Gastrocnemius medialis (tissue), 4 donors: ENCODE measurements at regions not wholly inside any gene's neighbourhood (a gene's known extent, or its start where the extent isn't known, plus 50 kb on each side); places are given as distances from the start of the nearest gene placed in this dataset.

Experiments used
- ATAC-seq, 2 donors: fragments of 150-250 bp; one replicate each; pipeline ENCODE4 v1.9.1; 2016
- DNase-seq, 2 donors: peaks; one replicate each; pipeline ENCODE4 v3.0.0-alpha.2; 2019
- H3K27ac ChIP-seq, 4 donors: fragments of 200-600 bp; sonication (generic); 1 replicate in 1 of 4; 2 replicates in 3 of 4; pipeline ENCODE4 v1.5.1; 2016 to 2018; ENCODE audit warnings: mild to moderate bottlenecking in 2 of 4, moderate library complexity in 1 of 4
- H3K27me3 ChIP-seq, 3 donors: fragments of 200-600 bp; sonication (generic) in 2 of 3; 1 replicate in 1 of 3; 2 replicates in 2 of 3; pipeline versions ENCODE4 v1.5.1 to v1.6.0; 2016 to 2019; ENCODE audit warnings: mild to moderate bottlenecking in 1 of 3, moderate library complexity in 1 of 3
- H3K36me3 ChIP-seq, 2 donors: fragments of 200-600 bp; sonication (generic) in 1 of 2; one replicate each; pipeline ENCODE4 v1.5.1; 2017 to 2018
- H3K4me1 ChIP-seq, 2 donors: fragments of 200-600 bp; sonication (generic) in 1 of 2; one replicate each; pipeline ENCODE4 v1.5.1; 2016 to 2017; ENCODE audit warnings: mild to moderate bottlenecking in 2 of 2
- H3K4me3 ChIP-seq, 4 donors: fragments of 200-600 bp; sonication (generic) in 3 of 4; 1 replicate in 1 of 4; 2 replicates in 3 of 4; pipeline ENCODE4 v1.5.1; 2016 to 2019; ENCODE audit warnings: mild to moderate bottlenecking in 2 of 4
- H3K9me3 ChIP-seq, 3 donors: fragments of 200-600 bp; sonication (generic) in 2 of 3; 1 replicate in 1 of 3; 2 replicates in 2 of 3; pipeline ENCODE4 v1.5.1; 2016 to 2019
- CTCF ChIP-seq, 5 experiments: fragments of 450-650 bp in 3 of 5; fragments of 200-600 bp in 2 of 5; sonication (generic) in 2 of 5; IDR thresholded peaks in 4 of 5; conservative IDR thresholded peaks in 1 of 5; 1 replicate in 4 of 5; 2 replicates in 1 of 5; pipeline ENCODE4 v1.5.1; 2016 to 2019; ENCODE audit warnings: antibody characterized with exemption in 5 of 5, mild to moderate bottlenecking in 3 of 5, moderate library complexity in 3 of 5
- POLR2A ChIP-seq, 2 donors: fragments of 450-650 bp; IDR thresholded peaks; one replicate each; pipeline ENCODE4 v1.6.1; 2017; ENCODE audit warnings: antibody characterized with exemption in 2 of 2, mild to moderate bottlenecking in 2 of 2, moderate library complexity in 2 of 2
- in situ Hi-C, 4 donors: fragments of 200-750 bp; cut with MboI; loops; one replicate each; pipeline versions ENCODE4 v1.15.0 to v1.8.0; 2017; ENCODE audit warnings: low sequenced_read_pairs in 4 of 4
- intact Hi-C: fragments of 100-400 bp; cut with DNase I; formaldehyde crosslinking; loops from one replicate; pipeline ENCODE4 v1.15.1; 2023; ENCODE audit warnings: low total_unique reads

GRCh38 chr4:164464313-164464712, 289.6 kb upstream of the SMIM31 start:
- Histone ChIP-seq H3K27me3 (no peaks in the 10 kb centered on the region), H3K36me3 (no peaks in the 10 kb centered on the region), H3K9me3 (no peaks in the 10 kb centered on the region), H3K27ac (no peak overlapping the region), H3K4me3 (no peak overlapping the region), H3K4me1 (no peaks in the 10 kb centered on the region)
- DNase-seq (no peak), ATAC-seq (no peak)
- in situ Hi-C loops, result no loop called here
- intact Hi-C loops, result no loop called here
- TF ChIP-seq CTCF (IDR thresholded peaks at IDR 0.05 in 4 of 5, conservative IDR thresholded peaks at IDR 0.05 in 1 of 5) (no peak), POLR2A (IDR thresholded peaks at IDR 0.05) (no peak)

- no peaks in the 10 kb centered on the region for H3K36me3 ChIP-seq
- no peaks in the 10 kb centered on the region for H3K27me3 ChIP-seq
- H3K27ac ChIP-seq, result no peak overlapping the region
- DNase-seq, result no peak
- intact Hi-C loops (no loop called here), in situ Hi-C loops (no loop called here)
- H3K4me3 ChIP-seq, result no peak overlapping the region
- no peaks in the 10 kb centered on the region for H3K4me1 ChIP-seq
- ATAC-seq, result no peak
- no peaks in the 10 kb centered on the region for H3K9me3 ChIP-seq
- TF ChIP-seq POLR2A (IDR thresholded peaks at IDR 0.05), result no peak
- TF ChIP-seq CTCF (IDR thresholded peaks at IDR 0.05 in 4 of 5, conservative IDR thresholded peaks at IDR 0.05 in 1 of 5), result no peak
Measured at GRCh38 chr4:164467493-164467892, 286.4 kb upstream of the SMIM31 start.

- Histone ChIP-seq H3K27me3 (no peaks in the 10 kb centered on the region), H3K4me3 (no peak overlapping the region), H3K27ac (no peak overlapping the region), H3K9me3 (no peaks in the 10 kb centered on the region), H3K4me1 (no peaks in the 10 kb centered on the region), H3K36me3 (no peaks in the 10 kb centered on the region)
- no peak for DNase-seq
- intact Hi-C loops, result no loop called here
- ATAC-seq, result no peak
- no peak for TF ChIP-seq POLR2A (IDR thresholded peaks at IDR 0.05)
- no peak for TF ChIP-seq CTCF (IDR thresholded peaks at IDR 0.05 in 4 of 5, conservative IDR thresholded peaks at IDR 0.05 in 1 of 5)
- in situ Hi-C loops, result no loop called here
Measured at GRCh38 chr4:164481306-164482091, 272.4 kb upstream of the SMIM31 start.

GRCh38 chr4:164482092-164482404, 271.9 kb upstream of the SMIM31 start:
- no peak overlapping the region for H3K4me3 ChIP-seq
- DNase-seq, result no peak
- no peak for ATAC-seq
- in situ Hi-C loops (no loop called here), intact Hi-C loops (no loop called here)
- TF ChIP-seq POLR2A (IDR thresholded peaks at IDR 0.05), result no peak
- no peak for TF ChIP-seq CTCF (IDR thresholded peaks at IDR 0.05 in 4 of 5, conservative IDR thresholded peaks at IDR 0.05 in 1 of 5)
- no peaks in the 10 kb centered on the region for H3K36me3 ChIP-seq
- H3K4me1 ChIP-seq, result no peaks in the 10 kb centered on the region
- no peaks in the 10 kb centered on the region for H3K27me3 ChIP-seq
- no peak overlapping the region for H3K27ac ChIP-seq
- no peaks in the 10 kb centered on the region for H3K9me3 ChIP-seq

- Histone ChIP-seq H3K36me3 (no peaks in the 10 kb centered on the region), H3K27ac (no peak overlapping the region), H3K4me3 (no peak overlapping the region), H3K27me3 (no peaks in the 10 kb centered on the region), H3K9me3 (no peaks in the 10 kb centered on the region), H3K4me1 (no peaks in the 10 kb centered on the region)
- intact Hi-C loops (no loop called here), in situ Hi-C loops (no loop called here)
- DNase-seq (no peak), ATAC-seq (no peak)
- TF ChIP-seq POLR2A (IDR thresholded peaks at IDR 0.05) (no peak), CTCF (IDR thresholded peaks at IDR 0.05 in 4 of 5, conservative IDR thresholded peaks at IDR 0.05 in 1 of 5) (no peak)
Measured at GRCh38 chr4:164482758-164483157, 271.2 kb upstream of the SMIM31 start.
